Ishikawa (cell line): ENCODE measurements at regions not wholly inside any gene's neighbourhood (a gene's known extent, or its start where the extent isn't known, plus 50 kb on each side); places are given as distances from the start of the nearest gene placed in this dataset.

ENCODE experiments used
- CEBPB ChIP-seq: IDR thresholded peaks from 2 replicates; pipeline ENCODE4 v1.6.1; 2012
- CREB1 ChIP-seq: IDR thresholded peaks from 2 replicates; pipeline ENCODE4 v1.6.1; 2012; ENCODE audit warnings: low read depth
- EGR1 ChIP-seq: IDR thresholded peaks from 2 replicates; pipeline ENCODE4 v1.6.1; 2012
- EP300 ChIP-seq: IDR thresholded peaks from 2 replicates; pipeline ENCODE4 v1.6.1; 2012; ENCODE audit warnings: borderline replicate concordance
- FOXM1 ChIP-seq: IDR thresholded peaks from 2 replicates; pipeline ENCODE4 v1.6.1; 2012; ENCODE audit warnings: low read depth, borderline replicate concordance
- MAX ChIP-seq: IDR thresholded peaks from 2 replicates; pipeline ENCODE4 v1.6.1; 2012
- NFIC ChIP-seq: IDR thresholded peaks from 2 replicates; pipeline ENCODE4 v1.6.1; 2012
- RAD21 ChIP-seq: IDR thresholded peaks from 2 replicates; pipeline ENCODE4 v1.6.1; 2012; ENCODE audit warnings: low read depth
- REST ChIP-seq: IDR thresholded peaks from 2 replicates; pipeline ENCODE4 v1.6.1; 2012; ENCODE audit warnings: low read depth, mild to moderate bottlenecking
- TAF1 ChIP-seq: IDR thresholded peaks from 2 replicates; pipeline ENCODE4 v1.6.1; 2012; ENCODE audit warnings: low read depth, mild to moderate bottlenecking
- TCF12 ChIP-seq: IDR thresholded peaks from 2 replicates; pipeline ENCODE4 v1.6.1; 2012; ENCODE audit warnings: low read depth
- TEAD4 ChIP-seq: IDR thresholded peaks from 2 replicates; pipeline ENCODE4 v1.6.1; 2012
- USF1 ChIP-seq: IDR thresholded peaks from 2 replicates; pipeline ENCODE4 v1.6.1; 2012
- YY1 ChIP-seq: IDR thresholded peaks from 2 replicates; pipeline ENCODE4 v1.6.1; 2012; ENCODE audit warnings: low read depth
- ZBTB7A ChIP-seq: IDR thresholded peaks from 2 replicates; pipeline ENCODE4 v1.6.1; 2012; ENCODE audit warnings: low read depth

- no peak for TF ChIP-seq CREB1
- TF ChIP-seq YY1, result no peak
- TF ChIP-seq MAX, result no peak
- no peak for TF ChIP-seq REST
- TF ChIP-seq TAF1, result no peak
- TF ChIP-seq USF1, result no peak
- no peak for TF ChIP-seq TEAD4
- TF ChIP-seq CEBPB, result no peak
- TF ChIP-seq FOXM1, result no peak
These were observed 671.4 kb downstream of the MTRR start for GRCh38 chr5:8540317-8540716.

- TF ChIP-seq EGR1 (no peak), TAF1 (no peak), REST (no peak), MAX (no peak), EP300 (no peak), TEAD4 (no peak), TCF12 (no peak), ZBTB7A (no peak), CEBPB (no peak), FOXM1 (no peak), NFIC (no peak)
These were observed 682.0 kb downstream of the MTRR start for GRCh38 chr5:8550921-8551320.

GRCh38 chr5:8553364-8553763 is 684.4 kb downstream of the MTRR start:
- no peak for TF ChIP-seq TEAD4
- TF ChIP-seq EP300, result no peak
- no peak for TF ChIP-seq REST
- TF ChIP-seq USF1, result no peak
- no peak for TF ChIP-seq EGR1
- TF ChIP-seq RAD21, result no peak
- TF ChIP-seq CREB1, result no peak
- no peak for TF ChIP-seq CEBPB
- no peak for TF ChIP-seq MAX
- TF ChIP-seq TCF12, result no peak
- TF ChIP-seq NFIC, result no peak

- TF ChIP-seq CREB1 (no peak), RAD21 (no peak), TAF1 (no peak), FOXM1 (no peak), USF1 (no peak), EGR1 (no peak)
These were observed 688.8 kb downstream of the MTRR start for GRCh38 chr5:8557728-8558127.

- TF ChIP-seq NFIC, result no peak
- TF ChIP-seq CEBPB, result no peak
- TF ChIP-seq USF1, result no peak
- no peak for TF ChIP-seq EGR1
- TF ChIP-seq YY1, result no peak
These were observed 691.8 kb downstream of the MTRR start for GRCh38 chr5:8560776-8561175.
